22Rv1 (cell line): ENCODE measurements at regions not wholly inside any gene's neighbourhood (a gene's known extent, or its start where the extent isn't known, plus 50 kb on each side); places are given as distances from the start of the nearest gene placed in this dataset.

ENCODE experiments used
- H3K27ac ChIP-seq: fragments of 450-650 bp; 2 replicates; pipeline ENCODE4 v1.5.1; 2017
- CTCF ChIP-seq: fragments of 450-650 bp; IDR thresholded peaks from 2 replicates; pipeline ENCODE4 v1.5.1; 2017; ENCODE audit warnings: mild to moderate bottlenecking
- ZFX ChIP-seq: fragments of 450-650 bp; IDR thresholded peaks from 2 replicates; pipeline ENCODE4 v1.6.1; 2017; ENCODE audit warnings: antibody characterized with exemption, borderline replicate concordance

DNA sequence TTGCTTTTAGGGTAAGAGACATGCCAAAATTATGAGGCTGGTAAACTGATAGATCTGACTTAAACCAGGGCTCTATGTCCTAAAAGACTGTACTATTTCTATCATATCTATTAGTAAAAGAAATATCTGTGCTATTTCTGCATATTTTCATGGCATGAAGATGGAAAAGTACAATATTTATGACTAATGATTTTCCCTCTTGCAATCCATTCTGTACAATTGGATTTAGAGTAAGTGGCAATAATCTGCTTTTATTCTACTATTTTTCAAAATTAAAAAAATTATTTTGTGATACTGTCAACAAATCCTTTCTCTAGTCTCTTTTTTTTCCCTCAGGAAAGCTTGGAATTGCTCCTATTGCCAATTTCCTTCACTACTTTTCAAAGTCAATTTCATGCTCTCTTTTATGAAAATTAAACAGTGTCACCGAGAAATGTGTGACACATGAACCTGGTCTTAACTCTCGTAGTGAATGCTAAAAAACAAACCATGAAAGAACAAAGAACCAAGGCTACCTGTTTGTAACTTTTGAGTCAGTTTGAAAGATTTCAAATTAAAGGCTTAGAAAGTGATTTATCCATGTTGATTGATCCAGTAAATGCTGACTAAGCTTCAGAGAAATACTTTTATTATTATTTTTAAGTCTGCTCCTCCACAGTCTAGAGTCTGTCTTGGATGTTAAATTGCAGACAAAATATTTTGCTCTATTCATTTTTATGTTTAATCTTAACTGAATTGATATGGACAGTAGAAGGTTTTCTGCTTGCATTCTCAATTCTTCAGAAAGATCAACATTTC, 262.7 kb upstream of the CHRM2 start:
- no peak overlapping the region for H3K27ac ChIP-seq
- TF ChIP-seq CTCF (no peak), ZFX (no peak)

- no peak overlapping the region for H3K27ac ChIP-seq
- no peak for TF ChIP-seq CTCF
- TF ChIP-seq ZFX: no peak
These were observed 266.7 kb upstream of the CHRM2 start for GRCh38 chr7:136601772-136602171.

DNA sequence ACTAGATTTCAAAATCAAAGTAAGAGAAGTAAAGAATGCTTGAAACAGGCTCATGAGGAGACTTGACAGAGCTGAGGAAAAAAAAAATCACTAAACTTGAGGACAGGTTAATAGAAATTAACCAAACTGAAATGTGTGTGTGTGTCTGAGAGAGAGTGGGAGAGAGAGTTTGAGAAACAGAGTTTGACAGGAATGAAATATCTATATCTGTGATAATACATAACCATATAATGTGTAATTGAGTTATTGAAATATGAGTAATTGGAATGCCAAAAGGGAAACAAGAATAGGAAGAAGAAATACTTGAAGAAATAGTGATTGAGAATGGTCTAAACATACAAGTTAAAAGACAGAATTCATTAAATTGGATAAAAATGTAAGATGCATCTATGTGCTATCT, 268.0 kb upstream of the CHRM2 start:
- no peak overlapping the region for H3K27ac ChIP-seq
- no peak for TF ChIP-seq CTCF
- TF ChIP-seq ZFX: no peak

GRCh38 chr7:136594739-136595144, 273.7 kb upstream of the CHRM2 start:
- no peak for TF ChIP-seq CTCF
- no peak for TF ChIP-seq ZFX
- H3K27ac ChIP-seq: no peak overlapping the region

- no peak for TF ChIP-seq ZFX
- TF ChIP-seq CTCF: no peak
- no peak overlapping the region for H3K27ac ChIP-seq
These were observed 280.2 kb upstream of the CHRM2 start for GRCh38 chr7:136588216-136588615.

GRCh38 chr7:136585954-136586670, 282.3 kb upstream of the CHRM2 start:
- TF ChIP-seq CTCF (no peak), ZFX (no peak)
- H3K27ac ChIP-seq: no peak overlapping the region

- TF ChIP-seq CTCF: no peak
- TF ChIP-seq ZFX: no peak
- H3K27ac ChIP-seq: no peak overlapping the region
These were observed 302.0 kb upstream of the CHRM2 start for GRCh38 chr7:136566491-136566890.
